IMR-90 (cell line): ENCODE measurements at regions not wholly inside any gene's neighbourhood (a gene's known extent, or its start where the extent isn't known, plus 50 kb on each side); places are given as distances from the start of the nearest gene placed in this dataset.

ENCODE experiments used
- ATAC-seq: fragments of 200-7000 bp; cut with Tn5 transposase; 2 replicates; pipeline ENCODE4 v1.9.1; 2020; ENCODE audit warnings: low read depth, mild to moderate bottlenecking, moderate library complexity
- BruUV-seq: library from RNA; stranded (reverse); fragments of 400-500 nt; replicated peaks from 2 replicates; lab custom pipeline; 2021; lab: Mats Ljungman, UMichigan
- CTCF ChIA-PET: fragments of 300-600 bp; formaldehyde crosslinking; extraction: SDS; loops from one replicate; lab custom pipeline; 2021; ENCODE audit warnings: antibody characterized with exemption; lab: Yijun Ruan, JAX
- POLR2A ChIA-PET: fragments of 300-600 bp; sonication (Branson Sonifier 250); formaldehyde crosslinking; loops from one replicate; lab custom pipeline; 2022; ENCODE audit warnings: antibody characterized with exemption; ENCODE audit not compliant: unreplicated experiment; lab: Charles Lee
- DNase-seq: peaks from one replicate; pipeline ENCODE4 v3.0.0; 2013
- H2AFZ ChIP-seq: replicated peaks from 2 replicates; pipeline ENCODE3; 2013; ENCODE audit warnings: low read length, mild to moderate bottlenecking; ENCODE audit not compliant: poor library complexity
- H2AK5ac ChIP-seq: 2 replicates; pipeline ENCODE4 v1.6.1; 2013; ENCODE audit warnings: low read depth, low read length, inconsistent platforms
- H2AK9ac ChIP-seq: replicated peaks from 2 replicates; pipeline ENCODE3; 2013; ENCODE audit warnings: mild to moderate bottlenecking, low read depth, low read length, moderate library complexity; ENCODE audit not compliant: poor library complexity
- H2BK120ac ChIP-seq: 2 replicates; pipeline ENCODE4 v1.6.1; 2013; ENCODE audit warnings: low read depth, low read length, inconsistent platforms
- H2BK15ac ChIP-seq: 3 replicates; pipeline ENCODE4 v1.6.1; 2013; ENCODE audit warnings: low read depth, low read length, inconsistent platforms
- H2BK20ac ChIP-seq: 2 replicates; pipeline ENCODE4 v1.6.1; 2013; ENCODE audit warnings: low read depth, mild to moderate bottlenecking, inconsistent platforms, low read length, moderate library complexity
- H2BK5ac ChIP-seq: 2 replicates; pipeline ENCODE4 v1.6.1; 2013; ENCODE audit warnings: mild to moderate bottlenecking, low read depth, low read length, inconsistent platforms; ENCODE audit not compliant: poor library complexity, severe bottlenecking
- H3K14ac ChIP-seq: replicated peaks from 2 replicates; pipeline ENCODE4 v1.6.1; 2013; ENCODE audit warnings: low read depth, low read length, inconsistent platforms
- H3K18ac ChIP-seq: 2 replicates; pipeline ENCODE4 v1.6.1; 2013; ENCODE audit warnings: low read depth, low read length, control low read depth
- H3K23ac ChIP-seq: 2 replicates; pipeline ENCODE4 v1.6.1; 2013; ENCODE audit warnings: low read depth, low read length, inconsistent platforms
- H3K27ac ChIP-seq: 2 replicates; pipeline ENCODE4 v1.5.1; 2013; ENCODE audit warnings: mild to moderate bottlenecking, control low read depth, low read length; ENCODE audit not compliant: insufficient read depth
- H3K27me3 ChIP-seq: 2 replicates; pipeline ENCODE4 v1.6.1; 2013; ENCODE audit warnings: low read length; ENCODE audit not compliant: control insufficient read depth, insufficient read depth
- H3K36me3 ChIP-seq: 2 replicates; pipeline ENCODE4 v1.6.1; 2013; ENCODE audit warnings: low read length, mixed read lengths; ENCODE audit not compliant: control insufficient read depth, insufficient read depth
- H3K4ac ChIP-seq: 2 replicates; pipeline ENCODE4 v1.6.1; 2013; ENCODE audit warnings: low read depth, low read length, inconsistent platforms
- H3K4me1 ChIP-seq: 2 replicates; pipeline ENCODE4 v1.6.1; 2013; ENCODE audit warnings: low read length, mixed read lengths; ENCODE audit not compliant: control insufficient read depth, insufficient read depth
- H3K4me2 ChIP-seq: 2 replicates; pipeline ENCODE4 v1.6.1; 2013; ENCODE audit warnings: low read depth, mild to moderate bottlenecking, control low read depth, low read length, moderate library complexity
- H3K4me3 ChIP-seq: 2 replicates; pipeline ENCODE4 v1.5.1; 2013; ENCODE audit warnings: low read depth, mild to moderate bottlenecking, control low read depth, low read length, moderate library complexity; ENCODE audit not compliant: insufficient read depth
- H3K56ac ChIP-seq: 2 replicates; pipeline ENCODE4 v1.6.1; 2013; ENCODE audit warnings: low read length, inconsistent platforms; ENCODE audit not compliant: insufficient read depth; ENCODE audit errors: extremely low read depth
- H3K79me1 ChIP-seq, 2 experiments: 2 replicates each; pipeline ENCODE4 v1.6.1; 2013; ENCODE audit warnings: low read length in 2 of 2, inconsistent platforms in 1 of 2, low read depth in 1 of 2
- H3K9ac ChIP-seq: 2 replicates; pipeline ENCODE4 v1.6.1; 2013; ENCODE audit warnings: low read depth, low read length, control low read depth
- H3K9me1 ChIP-seq: 2 replicates; pipeline ENCODE4 v1.6.1; 2013; ENCODE audit warnings: low read length, inconsistent platforms; ENCODE audit not compliant: insufficient read depth
- H3K9me3 ChIP-seq: 2 replicates; pipeline ENCODE4 v1.6.1; 2013; ENCODE audit warnings: low read length; ENCODE audit not compliant: control insufficient read depth, insufficient read depth
- H4K20me1 ChIP-seq: 2 replicates; pipeline ENCODE4 v1.6.1; 2013; ENCODE audit warnings: low read length, inconsistent platforms; ENCODE audit not compliant: insufficient read depth
- H4K5ac ChIP-seq: 2 replicates; pipeline ENCODE4 v1.6.1; 2013; ENCODE audit warnings: mild to moderate bottlenecking, low read depth, low read length, control low read depth
- H4K8ac ChIP-seq, 2 experiments: 2 replicates each; pipeline ENCODE4 v1.6.1; 2013; ENCODE audit warnings: low read depth in 2 of 2, low read length in 2 of 2, control low read depth in 1 of 2, inconsistent platforms in 1 of 2
- H4K91ac ChIP-seq: 2 replicates; pipeline ENCODE4 v1.6.1; 2013; ENCODE audit warnings: low read depth, low read length, inconsistent platforms; ENCODE audit not compliant: insufficient read depth
- BHLHE40 ChIP-seq: fragments of 150-350 bp; IDR thresholded peaks from 2 replicates; pipeline ENCODE4 v1.6.1; 2016; ENCODE audit warnings: mild to moderate bottlenecking, low read depth, low read length
- CEBPB ChIP-seq: IDR thresholded peaks from 2 replicates; pipeline ENCODE4 v1.6.1; 2012; ENCODE audit warnings: low read depth, low read length, improper control_type of control experiment
- CHD1 ChIP-seq: IDR thresholded peaks from 2 replicates; pipeline ENCODE4 v1.6.1; 2012; ENCODE audit warnings: low read depth, low read length, improper control_type of control experiment
- FOS ChIP-seq: fragments of 150-350 bp; IDR thresholded peaks from 2 replicates; pipeline ENCODE4 v1.6.1; 2016; ENCODE audit warnings: low read depth, low read length
- MAFK ChIP-seq: IDR thresholded peaks from 2 replicates; pipeline ENCODE4 v1.6.1; 2012; ENCODE audit warnings: low read depth, low read length, improper control_type of control experiment
- MAZ ChIP-seq: IDR thresholded peaks from 2 replicates; pipeline ENCODE4 v1.6.1; 2012; ENCODE audit warnings: low read depth, mild to moderate bottlenecking, low read length, improper control_type of control experiment, moderate library complexity, borderline replicate concordance
- MXI1 ChIP-seq: IDR thresholded peaks from 2 replicates; pipeline ENCODE4 v1.6.1; 2012; ENCODE audit warnings: low read depth, mild to moderate bottlenecking, low read length, moderate library complexity, borderline replicate concordance
- NFE2L2 ChIP-seq: fragments of 150-350 bp; IDR thresholded peaks from 2 replicates; pipeline ENCODE4 v1.6.1; 2016; ENCODE audit warnings: low read depth, mild to moderate bottlenecking, low read length
- POLR2A ChIP-seq: IDR thresholded peaks from 2 replicates; pipeline ENCODE4 v1.6.1; 2012; ENCODE audit warnings: mild to moderate bottlenecking, low read depth, low read length
- RAD21 ChIP-seq: IDR thresholded peaks from 2 replicates; pipeline ENCODE4 v1.6.1; 2012; ENCODE audit warnings: low read length, improper control_type of control experiment
- RCOR1 ChIP-seq: IDR thresholded peaks from 2 replicates; pipeline ENCODE4 v1.6.1; 2012; ENCODE audit warnings: mild to moderate bottlenecking, low read length, improper control_type of control experiment; ENCODE audit not compliant: insufficient replicate concordance
- RFX5 ChIP-seq: IDR thresholded peaks from 2 replicates; pipeline ENCODE4 v1.8.0; 2012; ENCODE audit warnings: low read depth, mild to moderate bottlenecking, low read length, moderate library complexity
- SMC3 ChIP-seq: fragments of 150-350 bp; IDR thresholded peaks from 2 replicates; pipeline ENCODE4 v1.6.1; 2016; ENCODE audit warnings: low read depth, mild to moderate bottlenecking, antibody characterized with exemption, low read length, moderate library complexity
- WGBS, 2 experiments: methylation state at CpG; one replicate each; pipeline versions ENCODE4 v1.1.5 to v1.1.7; 2013; ENCODE audit warnings: missing lambda C conversion rate in 2 of 2; ENCODE audit not compliant: insufficient read length in 1 of 2; ENCODE audit errors: extremely low coverage in 2 of 2; 5-methylcytosine and 5-hydroxymethylcytosine counted together
- dilution Hi-C: fragments of 300-500 bp; cut with HindIII; formaldehyde crosslinking; loops from one replicate; pipeline ENCODE4 v1.14.3; 2018; ENCODE audit warnings: low sequenced_read_pairs; ENCODE audit not compliant: unreplicated experiment
- in situ Hi-C: fragments of 300-500 bp; cut with MboI; formaldehyde crosslinking; loops from 3 replicates; pipeline ENCODE4 v1.14.3; 2019; ENCODE audit warnings: low sequenced_read_pairs, inconsistent platforms, mixed read lengths
- intact Hi-C: fragments of 100-400 bp; cut with micrococcal nuclease; formaldehyde crosslinking; loops from 2 replicates; pipeline ENCODE4 v1.10.0; 2022
- TF ChIP-seq, protein P1 (sequence below): conservative IDR thresholded peaks from 2 replicates; pipeline ENCODE4 v1.5.1; 2012; ENCODE audit warnings: mild to moderate bottlenecking, low read depth, low read length, improper control_type of control experiment
- TF ChIP-seq, protein P2 (sequence below): fragments of 150-350 bp; IDR thresholded peaks from 2 replicates; pipeline ENCODE4 v1.6.1; 2017; ENCODE audit warnings: mild to moderate bottlenecking, antibody characterized with exemption, low read length, low read depth
- TF ChIP-seq, protein P3 (sequence below): fragments of 150-350 bp; IDR thresholded peaks from 2 replicates; pipeline ENCODE4 v1.6.1; 2016; ENCODE audit warnings: low read depth, mild to moderate bottlenecking, low read length, moderate library complexity, borderline replicate concordance

DNA sequence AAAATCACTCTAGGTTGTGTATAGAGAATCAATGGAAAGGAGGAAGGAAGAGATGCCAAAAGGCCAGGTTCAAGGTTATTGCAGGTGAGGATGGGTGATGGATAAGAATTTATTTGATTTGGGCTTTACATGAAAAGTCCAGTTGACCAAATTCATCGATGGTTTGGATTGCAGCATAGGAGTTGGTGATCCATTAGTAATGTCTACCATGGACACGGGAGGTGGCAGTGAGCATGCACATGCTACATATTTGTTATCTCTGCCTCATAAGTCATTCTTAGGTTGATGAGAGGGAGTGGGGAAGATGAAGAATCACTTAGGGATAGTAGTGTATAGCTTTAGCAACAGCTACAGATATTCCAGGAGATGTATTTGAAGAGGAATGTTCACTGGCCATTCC lies 211.4 kb downstream of the PHETA1 start:
- Histone ChIP-seq H4K20me1 (no peaks in the 10 kb centered on the region), H4K5ac (no peak overlapping the region), H3K18ac (no peak overlapping the region), H4K91ac (no peak overlapping the region), H3K4me1 (no peaks in the 10 kb centered on the region), H3K4me3 (no peak overlapping the region), H2BK15ac (no peak overlapping the region), H3K4me2 (no peak overlapping the region), H2BK5ac (no peak overlapping the region), H3K27ac (no peak overlapping the region), H2AK5ac (no peak overlapping the region), H4K8ac (no peak overlapping the region), H3K9me1 (no peaks in the 10 kb centered on the region), H2AK9ac (no peak overlapping the region), H3K56ac (no peak overlapping the region), H3K14ac (no peak overlapping the region), H2BK20ac (no peak overlapping the region), H3K27me3 (peaks cover 7% of the 10 kb centered on the region), H3K9ac (no peak overlapping the region), H3K79me1 (no peaks in the 10 kb centered on the region), H3K9me3 (no peaks in the 10 kb centered on the region), H3K36me3 (no peaks in the 10 kb centered on the region), H2BK120ac (no peak overlapping the region), H3K23ac (no peak overlapping the region), H2AFZ (no peak overlapping the region), H3K4ac (no peak overlapping the region)
- dilution Hi-C loops: no loop called here
- WGBS, 2 experiments: 67% methylated on average over 1 of the region's 2 CpGs; no CpG with 5 or more reads in 1 of the 2 experiments
- no peak for DNase-seq
- TF ChIP-seq MAZ (no peak), MAFK (no peak), BHLHE40 (no peak), SMC3 (no peak), MXI1 (no peak), NFE2L2 (no peak), FOS (no peak), RCOR1 (no peak), POLR2A (no peak), CEBPB (no peak), RAD21 (no peak), CHD1 (no peak), RFX5 (no peak)
- TF ChIP-seq, protein P1, sequence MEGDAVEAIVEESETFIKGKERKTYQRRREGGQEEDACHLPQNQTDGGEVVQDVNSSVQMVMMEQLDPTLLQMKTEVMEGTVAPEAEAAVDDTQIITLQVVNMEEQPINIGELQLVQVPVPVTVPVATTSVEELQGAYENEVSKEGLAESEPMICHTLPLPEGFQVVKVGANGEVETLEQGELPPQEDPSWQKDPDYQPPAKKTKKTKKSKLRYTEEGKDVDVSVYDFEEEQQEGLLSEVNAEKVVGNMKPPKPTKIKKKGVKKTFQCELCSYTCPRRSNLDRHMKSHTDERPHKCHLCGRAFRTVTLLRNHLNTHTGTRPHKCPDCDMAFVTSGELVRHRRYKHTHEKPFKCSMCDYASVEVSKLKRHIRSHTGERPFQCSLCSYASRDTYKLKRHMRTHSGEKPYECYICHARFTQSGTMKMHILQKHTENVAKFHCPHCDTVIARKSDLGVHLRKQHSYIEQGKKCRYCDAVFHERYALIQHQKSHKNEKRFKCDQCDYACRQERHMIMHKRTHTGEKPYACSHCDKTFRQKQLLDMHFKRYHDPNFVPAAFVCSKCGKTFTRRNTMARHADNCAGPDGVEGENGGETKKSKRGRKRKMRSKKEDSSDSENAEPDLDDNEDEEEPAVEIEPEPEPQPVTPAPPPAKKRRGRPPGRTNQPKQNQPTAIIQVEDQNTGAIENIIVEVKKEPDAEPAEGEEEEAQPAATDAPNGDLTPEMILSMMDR: no peak
- TF ChIP-seq, protein P2, sequence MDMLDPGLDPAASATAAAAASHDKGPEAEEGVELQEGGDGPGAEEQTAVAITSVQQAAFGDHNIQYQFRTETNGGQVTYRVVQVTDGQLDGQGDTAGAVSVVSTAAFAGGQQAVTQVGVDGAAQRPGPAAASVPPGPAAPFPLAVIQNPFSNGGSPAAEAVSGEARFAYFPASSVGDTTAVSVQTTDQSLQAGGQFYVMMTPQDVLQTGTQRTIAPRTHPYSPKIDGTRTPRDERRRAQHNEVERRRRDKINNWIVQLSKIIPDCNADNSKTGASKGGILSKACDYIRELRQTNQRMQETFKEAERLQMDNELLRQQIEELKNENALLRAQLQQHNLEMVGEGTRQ: no peak
- TF ChIP-seq, protein P3, sequence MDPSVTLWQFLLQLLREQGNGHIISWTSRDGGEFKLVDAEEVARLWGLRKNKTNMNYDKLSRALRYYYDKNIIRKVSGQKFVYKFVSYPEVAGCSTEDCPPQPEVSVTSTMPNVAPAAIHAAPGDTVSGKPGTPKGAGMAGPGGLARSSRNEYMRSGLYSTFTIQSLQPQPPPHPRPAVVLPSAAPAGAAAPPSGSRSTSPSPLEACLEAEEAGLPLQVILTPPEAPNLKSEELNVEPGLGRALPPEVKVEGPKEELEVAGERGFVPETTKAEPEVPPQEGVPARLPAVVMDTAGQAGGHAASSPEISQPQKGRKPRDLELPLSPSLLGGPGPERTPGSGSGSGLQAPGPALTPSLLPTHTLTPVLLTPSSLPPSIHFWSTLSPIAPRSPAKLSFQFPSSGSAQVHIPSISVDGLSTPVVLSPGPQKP: no peak
- BruUV-seq: no TSS peak
- ChIA-PET POLR2A (no interaction called here), CTCF (no interaction called here)
- no peak for ATAC-seq
- in situ Hi-C loops: no loop called here
- intact Hi-C loops: no loop called here
